Muscle layer of duodenum (tissue), 2 donors: ENCODE measurements at regions not wholly inside any gene's neighbourhood (a gene's known extent, or its start where the extent isn't known, plus 50 kb on each side); places are given as distances from the start of the nearest gene placed in this dataset.
A peak's percentile ranks its signal among the peaks of the same experiment; 100 is the strongest.
"Not testable (repeated sequence)": the region's sequence is repeated elsewhere in the genome, so short reads cannot be mapped to it uniquely, and the experiment has no call there.

Experiments used
- H3K27ac ChIP-seq: one replicate; pipeline ENCODE4 v1.7.0; 2013; ENCODE audit warnings: mild to moderate bottlenecking, low read length
- H3K27me3 ChIP-seq: one replicate; pipeline ENCODE4 v1.7.0; 2013; ENCODE audit warnings: low read depth, mild to moderate bottlenecking, control low read depth, low read length
- H3K36me3 ChIP-seq, 2 donors: one replicate each; pipeline ENCODE4 v1.7.0; 2013; ENCODE audit warnings: low read length in 2 of 2, control low read depth in 1 of 2, mild to moderate bottlenecking in 1 of 2; ENCODE audit not compliant: insufficient read depth in 2 of 2, control insufficient read depth in 1 of 2
- H3K4me1 ChIP-seq, 2 donors: one replicate each; pipeline ENCODE4 v1.7.0; 2013; ENCODE audit warnings: low read length in 2 of 2, mild to moderate bottlenecking in 2 of 2, control low read depth in 1 of 2, moderate library complexity in 1 of 2; ENCODE audit not compliant: insufficient read depth in 2 of 2, control insufficient read depth in 1 of 2
- H3K4me3 ChIP-seq, 2 donors: one replicate each; pipeline ENCODE4 v1.7.0; 2013; ENCODE audit warnings: low read length in 2 of 2, low read depth in 1 of 2, mild to moderate bottlenecking in 1 of 2
- H3K9me3 ChIP-seq, 2 donors: one replicate each; pipeline ENCODE4 v1.7.0; 2013; ENCODE audit warnings: low read length in 2 of 2, control low read depth in 1 of 2, mild to moderate bottlenecking in 1 of 2; ENCODE audit not compliant: control insufficient read depth in 1 of 2
- donor health status: healthy.

- Histone ChIP-seq H3K4me1 (peaks cover 3 to 48% of the 10 kb centered on the region in 2 donors), H3K9me3 (no peaks in the 10 kb centered on the region), H3K27me3 (no peaks in the 10 kb centered on the region), H3K4me3 (no peak overlapping the region), H3K27ac (peak overlapping the region; percentile 35), H3K36me3 (peaks cover 0 to 3% of the 10 kb centered on the region in 2 donors)
Observed at GRCh38 chr3:159884661-159885402, 103.8 kb upstream of the IL12A start.

GRCh38 chr3:159886050-159886449, 102.6 kb upstream of the IL12A start:
- Histone ChIP-seq H3K27ac (no peak overlapping the region), H3K27me3 (no peaks in the 10 kb centered on the region), H3K4me3 (no peak overlapping the region), H3K36me3 (peaks cover 0 to 3% of the 10 kb centered on the region in 2 donors), H3K9me3 (no peaks in the 10 kb centered on the region), H3K4me1 (peaks cover 3 to 48% of the 10 kb centered on the region in 2 donors)

DNA sequence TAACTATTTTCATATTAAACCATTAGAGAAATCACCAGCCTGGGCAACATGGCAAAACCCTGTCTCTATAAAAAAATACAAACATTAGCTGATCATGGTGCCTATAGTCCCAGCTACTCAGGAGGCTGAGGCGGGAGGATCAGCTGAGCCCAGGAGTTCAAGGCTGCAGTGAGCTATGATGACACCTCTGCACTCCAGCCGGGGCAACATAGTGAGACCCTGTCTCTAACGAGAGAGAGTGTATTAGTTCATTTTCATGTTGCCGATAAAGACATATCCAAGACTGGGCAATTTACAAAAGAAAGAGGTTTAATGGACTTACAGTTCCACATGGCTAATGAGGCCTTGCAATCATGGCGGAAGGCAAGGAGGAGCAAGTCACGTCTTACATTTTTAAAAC, 102.1 kb upstream of the IL12A start:
- not testable (repeated sequence) for H3K36me3 ChIP-seq, H3K9me3 ChIP-seq, H3K27ac ChIP-seq, H3K27me3 ChIP-seq, H3K4me3 ChIP-seq
- peaks cover 3 to 50% of the 10 kb centered on the region in 2 donors for H3K4me1 ChIP-seq

- Histone ChIP-seq H3K4me1 (peaks cover 0 to 56% of the 10 kb centered on the region in 2 donors), H3K36me3 (peaks cover 3% of the 10 kb centered on the region in 2 donors), H3K27ac (no peak overlapping the region), H3K9me3 (no peaks in the 10 kb centered on the region), H3K27me3 (no peaks in the 10 kb centered on the region), H3K4me3 (no peak overlapping the region)
Observed at GRCh38 chr3:159887168-159887567, 101.5 kb upstream of the IL12A start.

DNA sequence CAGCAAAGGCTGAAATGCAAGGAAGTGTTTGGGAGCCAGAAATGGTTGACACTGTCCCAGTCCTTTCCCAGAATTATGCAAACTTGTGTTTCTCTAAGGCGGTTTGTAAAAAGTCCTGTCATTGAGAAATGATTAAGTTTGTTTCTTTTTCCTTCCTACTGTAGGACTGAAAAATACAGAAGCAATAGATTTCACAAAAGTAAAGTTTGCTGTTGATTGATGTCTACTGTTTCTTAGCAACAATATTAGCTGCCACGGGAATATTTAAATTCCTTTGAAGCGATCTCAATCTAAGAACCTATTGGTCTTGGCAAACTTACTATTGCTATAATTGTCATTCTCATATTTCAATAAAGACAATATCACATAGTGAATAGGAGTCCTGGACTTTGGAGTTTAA, 100.7 kb upstream of the IL12A start:
- Histone ChIP-seq H3K4me3 (no peak overlapping the region), H3K36me3 (peaks cover 10% of the 10 kb centered on the region in 2 donors), H3K27ac (no peak overlapping the region), H3K27me3 (no peaks in the 10 kb centered on the region), H3K4me1 (peaks cover 0 to 56% of the 10 kb centered on the region in 2 donors), H3K9me3 (no peaks in the 10 kb centered on the region)

DNA sequence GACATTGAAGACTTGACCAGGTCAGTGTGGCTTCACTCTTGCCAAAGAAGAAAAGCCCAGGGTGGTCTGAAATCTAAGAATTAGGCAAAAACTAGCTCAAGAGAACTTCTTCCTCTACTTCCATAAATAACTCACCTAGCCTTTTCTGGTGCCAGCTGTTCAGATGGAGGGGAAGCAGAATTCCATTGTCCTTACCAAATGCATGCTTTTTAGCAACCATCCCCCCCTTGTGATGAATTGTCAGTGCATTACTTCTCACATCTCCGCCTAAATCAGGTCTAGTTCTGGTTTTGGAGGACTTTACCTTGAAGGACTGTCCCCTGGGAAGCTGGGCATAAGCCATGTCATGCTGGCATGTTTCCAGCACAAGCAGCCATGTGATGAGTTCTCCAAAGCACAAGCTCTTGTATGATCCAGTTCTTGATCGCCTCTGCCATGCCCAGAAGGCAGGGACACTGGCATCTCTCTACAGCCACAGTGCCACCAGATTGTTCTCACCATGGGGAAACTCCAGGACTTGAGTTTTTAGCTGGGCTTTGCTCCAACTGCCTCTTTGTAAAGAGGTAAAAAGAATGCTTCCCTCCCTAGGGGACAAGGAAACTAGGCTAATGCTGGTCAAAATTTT, 96.4 kb upstream of the IL12A start:
- Histone ChIP-seq H3K9me3 (no peaks in the 10 kb centered on the region), H3K36me3 (peaks cover 7 to 22% of the 10 kb centered on the region in 2 donors), H3K27ac (no peak overlapping the region), H3K27me3 (no peaks in the 10 kb centered on the region), H3K4me1 (peaks cover 3 to 36% of the 10 kb centered on the region in 2 donors), H3K4me3 (no peak overlapping the region)

- Histone ChIP-seq H3K27ac (no peak overlapping the region), H3K4me3 (no peak overlapping the region), H3K27me3 (no peaks in the 10 kb centered on the region), H3K36me3 (peaks cover 7 to 22% of the 10 kb centered on the region in 2 donors), H3K4me1 (peaks cover 3 to 32% of the 10 kb centered on the region in 2 donors), H3K9me3 (no peaks in the 10 kb centered on the region)
Observed at GRCh38 chr3:159892801-159893200, 95.8 kb upstream of the IL12A start.

GRCh38 chr3:159894386-159894785, 94.2 kb upstream of the IL12A start:
- Histone ChIP-seq H3K9me3 (no peaks in the 10 kb centered on the region), H3K27ac (no peak overlapping the region), H3K4me3 (no peak overlapping the region), H3K36me3 (peaks cover 9 to 22% of the 10 kb centered on the region in 2 donors), H3K27me3 (no peaks in the 10 kb centered on the region), H3K4me1 (peaks cover 3 to 25% of the 10 kb centered on the region in 2 donors)

DNA sequence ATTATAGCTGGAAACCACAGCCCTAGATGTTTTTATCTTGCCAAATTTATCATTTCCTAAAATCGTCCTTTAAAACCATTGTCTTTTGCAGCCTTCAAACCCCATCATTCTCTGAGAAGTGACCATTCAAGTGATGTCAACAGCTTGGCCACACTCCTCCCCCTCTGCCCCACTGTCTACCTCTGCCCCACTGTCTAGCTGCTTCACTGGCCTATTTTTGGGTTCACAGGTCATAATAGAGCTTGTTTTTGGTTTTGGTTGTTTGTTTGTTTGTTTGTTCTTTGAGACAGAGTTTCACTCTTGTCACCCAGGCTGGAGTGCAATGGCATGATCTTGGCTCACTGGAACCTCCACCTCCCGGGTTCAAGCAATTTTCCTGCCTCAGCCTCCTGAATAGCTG, 93.2 kb upstream of the IL12A start:
- H3K4me1 ChIP-seq: peaks cover 3 to 25% of the 10 kb centered on the region in 2 donors

DNA sequence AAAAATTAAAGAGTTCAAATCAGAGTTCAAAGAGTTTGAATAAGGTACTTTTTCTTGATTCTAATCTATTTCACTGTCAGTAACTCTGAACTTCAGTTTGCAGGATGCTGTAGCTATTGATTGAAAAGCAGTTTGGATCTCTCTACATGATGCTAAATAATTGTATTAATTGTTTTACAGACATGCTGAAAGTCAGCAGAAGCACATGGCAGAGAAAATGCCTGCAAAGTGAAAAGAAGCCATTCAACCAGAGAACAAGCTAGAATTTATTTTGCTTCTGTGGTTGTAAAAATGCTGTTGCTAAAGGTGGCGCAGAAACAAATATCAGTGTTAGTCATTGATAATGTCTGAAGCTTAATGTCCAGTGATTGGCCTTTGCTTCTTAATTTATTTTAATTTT, 92.1 kb upstream of the IL12A start:
- H3K4me3 ChIP-seq: no peak overlapping the region
- H3K27me3 ChIP-seq: no peaks in the 10 kb centered on the region
- H3K4me1 ChIP-seq: peaks cover 3 to 22% of the 10 kb centered on the region in 2 donors
- H3K9me3 ChIP-seq: no peaks in the 10 kb centered on the region
- no peak overlapping the region for H3K27ac ChIP-seq
- H3K36me3 ChIP-seq: peaks cover 9 to 22% of the 10 kb centered on the region in 2 donors

More for the DNA sequence above, 93.2 kb upstream of the IL12A start:
- Histone ChIP-seq H3K27ac (no peak overlapping the region), H3K9me3 (no peaks in the 10 kb centered on the region), H3K27me3 (no peaks in the 10 kb centered on the region), H3K4me3 (no peak overlapping the region), H3K36me3 (peaks cover 9 to 22% of the 10 kb centered on the region in 2 donors)

DNA sequence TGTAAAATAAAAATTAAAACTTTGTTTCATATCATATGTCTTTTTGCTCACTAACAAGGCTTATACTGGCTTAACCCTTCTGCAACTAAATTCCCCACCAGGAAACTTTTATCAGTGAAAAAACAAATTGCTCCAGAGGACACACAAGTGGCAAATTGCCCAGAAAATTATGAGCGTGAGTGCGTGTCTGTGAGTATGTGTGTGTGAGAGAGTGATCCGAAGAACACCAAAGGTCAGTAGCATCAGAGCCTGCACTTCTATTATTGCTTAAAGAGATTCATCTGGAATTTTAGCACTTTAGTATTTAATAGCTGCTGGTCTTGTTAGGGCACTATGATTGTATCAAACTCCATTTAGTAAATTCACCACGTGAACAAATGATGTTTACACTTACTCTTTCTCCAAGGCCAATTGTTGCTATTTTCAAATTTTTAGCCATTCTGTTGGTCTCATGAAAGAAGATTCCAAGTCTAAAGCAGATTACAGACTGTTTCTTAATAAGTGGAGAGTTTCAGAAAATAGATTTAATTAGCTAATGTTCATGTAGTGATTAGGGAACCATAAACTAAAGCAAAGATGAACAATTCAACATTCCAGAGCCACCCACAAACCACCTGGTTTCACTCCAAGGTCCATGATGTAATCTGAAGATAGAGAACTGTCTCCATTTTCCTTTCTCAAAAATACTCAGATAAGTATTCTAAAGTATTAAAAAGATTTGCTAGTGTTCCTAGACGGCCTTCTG, 91.1 kb upstream of the IL12A start:
- Histone ChIP-seq H3K27me3 (no peaks in the 10 kb centered on the region), H3K9me3 (no peaks in the 10 kb centered on the region), H3K4me1 (peaks cover 3 to 13% of the 10 kb centered on the region in 2 donors), H3K36me3 (peaks cover 6 to 16% of the 10 kb centered on the region in 2 donors), H3K27ac (peak overlapping the region; percentile 33), H3K4me3 (no peak overlapping the region)
